OCI-LY3 (cell line): ENCODE measurements at regions not wholly inside any gene's neighbourhood (a gene's known extent, or its start where the extent isn't known, plus 50 kb on each side); places are given as distances from the start of the nearest gene placed in this dataset.

Experiments used
- EZH2phosphoT487 ChIP-seq: fragments of 200-600 bp; shearing (Covaris generic); IDR thresholded peaks from 2 replicates; pipeline ENCODE4 v1.6.1; 2018; ENCODE audit warnings: antibody characterized with exemption, mixed run types, low read depth
- TF ChIP-seq, protein P1 (sequence below): fragments of 200-600, 300-600 bp; sonication (generic); IDR thresholded peaks from 2 replicates; pipeline ENCODE4 v1.5.1; 2014; ENCODE audit warnings: antibody characterized with exemption, low read length, low read depth

DNA sequence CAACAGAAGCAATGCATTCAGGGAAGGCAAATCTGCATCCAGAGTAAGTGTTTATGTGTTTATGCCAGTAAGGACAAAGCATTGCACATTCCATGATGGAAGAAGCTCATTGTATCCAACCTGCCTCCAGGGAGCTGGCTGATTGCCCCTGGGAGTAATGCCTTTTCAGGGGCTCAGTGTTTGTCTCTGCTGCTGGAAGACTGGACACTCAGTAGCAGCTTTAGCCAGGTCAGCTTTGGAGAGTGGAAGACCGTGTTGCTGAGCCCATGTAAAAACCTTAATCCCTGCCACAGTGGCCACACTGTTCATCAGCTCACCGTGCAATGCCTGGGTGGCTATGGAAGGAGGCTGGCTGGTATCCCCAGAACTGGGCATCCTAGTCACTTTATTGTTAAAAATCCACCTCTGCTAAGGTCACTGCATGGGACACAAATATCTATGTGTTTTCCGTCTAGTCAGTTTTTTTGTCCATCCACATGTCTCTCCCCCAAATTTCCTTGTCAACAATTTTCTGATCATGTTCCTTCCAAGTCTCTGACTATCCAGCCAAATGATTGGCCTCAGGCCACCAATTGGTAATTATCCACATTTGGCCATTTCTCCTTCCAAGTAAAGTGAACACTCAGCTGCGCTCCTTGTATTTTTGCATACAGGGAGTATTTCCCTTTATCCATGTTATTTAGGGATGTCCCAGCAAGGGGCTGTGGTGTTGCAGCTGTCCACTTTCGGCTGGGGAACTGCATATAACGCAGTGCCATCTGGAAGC lies 2044.5 kb upstream of the AGA start:
- TF ChIP-seq, protein P1, sequence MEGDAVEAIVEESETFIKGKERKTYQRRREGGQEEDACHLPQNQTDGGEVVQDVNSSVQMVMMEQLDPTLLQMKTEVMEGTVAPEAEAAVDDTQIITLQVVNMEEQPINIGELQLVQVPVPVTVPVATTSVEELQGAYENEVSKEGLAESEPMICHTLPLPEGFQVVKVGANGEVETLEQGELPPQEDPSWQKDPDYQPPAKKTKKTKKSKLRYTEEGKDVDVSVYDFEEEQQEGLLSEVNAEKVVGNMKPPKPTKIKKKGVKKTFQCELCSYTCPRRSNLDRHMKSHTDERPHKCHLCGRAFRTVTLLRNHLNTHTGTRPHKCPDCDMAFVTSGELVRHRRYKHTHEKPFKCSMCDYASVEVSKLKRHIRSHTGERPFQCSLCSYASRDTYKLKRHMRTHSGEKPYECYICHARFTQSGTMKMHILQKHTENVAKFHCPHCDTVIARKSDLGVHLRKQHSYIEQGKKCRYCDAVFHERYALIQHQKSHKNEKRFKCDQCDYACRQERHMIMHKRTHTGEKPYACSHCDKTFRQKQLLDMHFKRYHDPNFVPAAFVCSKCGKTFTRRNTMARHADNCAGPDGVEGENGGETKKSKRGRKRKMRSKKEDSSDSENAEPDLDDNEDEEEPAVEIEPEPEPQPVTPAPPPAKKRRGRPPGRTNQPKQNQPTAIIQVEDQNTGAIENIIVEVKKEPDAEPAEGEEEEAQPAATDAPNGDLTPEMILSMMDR, result no peak
- no peak for TF ChIP-seq EZH2phosphoT487
